NCI-H2107 treated with DMSO at 0.1 percent for 48 hours (cell line): ENCODE measurements at regions not wholly inside any gene's neighbourhood (a gene's known extent, or its start where the extent isn't known, plus 50 kb on each side); places are given as distances from the start of the nearest gene placed in this dataset.
A peak's percentile ranks its signal among the peaks of the same experiment; 100 is the strongest.

ENCODE experiments used
- DNase-seq: peaks from one replicate; lab custom pipeline; 2025; ENCODE audit not compliant: unreplicated experiment; lab: John Stamatoyannopoulos, UW

DNA sequence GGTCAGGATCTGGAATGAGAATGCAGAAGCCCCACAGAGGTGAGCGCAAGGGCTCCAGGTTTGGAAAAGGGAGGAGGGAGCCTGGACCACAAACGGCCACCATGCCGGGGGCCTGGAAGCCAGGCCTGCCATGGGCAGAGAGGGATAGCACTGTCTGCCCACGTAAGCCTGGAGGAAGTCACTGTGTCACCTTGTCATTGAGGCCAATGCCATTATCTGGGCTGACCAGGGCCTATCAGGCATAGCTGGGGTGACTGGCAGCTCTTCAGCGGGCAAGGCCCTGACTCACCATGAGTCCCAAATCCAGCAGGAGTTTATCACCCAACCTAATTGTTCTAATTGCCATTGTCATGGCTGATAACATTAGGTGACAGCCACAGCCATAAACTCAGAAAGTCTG, 84.6 kb downstream of the MATN1 start:
- no peak for DNase-seq

GRCh38 chr1:30638086-30638485, 85.3 kb downstream of the MATN1 start:
- no peak for DNase-seq

DNA sequence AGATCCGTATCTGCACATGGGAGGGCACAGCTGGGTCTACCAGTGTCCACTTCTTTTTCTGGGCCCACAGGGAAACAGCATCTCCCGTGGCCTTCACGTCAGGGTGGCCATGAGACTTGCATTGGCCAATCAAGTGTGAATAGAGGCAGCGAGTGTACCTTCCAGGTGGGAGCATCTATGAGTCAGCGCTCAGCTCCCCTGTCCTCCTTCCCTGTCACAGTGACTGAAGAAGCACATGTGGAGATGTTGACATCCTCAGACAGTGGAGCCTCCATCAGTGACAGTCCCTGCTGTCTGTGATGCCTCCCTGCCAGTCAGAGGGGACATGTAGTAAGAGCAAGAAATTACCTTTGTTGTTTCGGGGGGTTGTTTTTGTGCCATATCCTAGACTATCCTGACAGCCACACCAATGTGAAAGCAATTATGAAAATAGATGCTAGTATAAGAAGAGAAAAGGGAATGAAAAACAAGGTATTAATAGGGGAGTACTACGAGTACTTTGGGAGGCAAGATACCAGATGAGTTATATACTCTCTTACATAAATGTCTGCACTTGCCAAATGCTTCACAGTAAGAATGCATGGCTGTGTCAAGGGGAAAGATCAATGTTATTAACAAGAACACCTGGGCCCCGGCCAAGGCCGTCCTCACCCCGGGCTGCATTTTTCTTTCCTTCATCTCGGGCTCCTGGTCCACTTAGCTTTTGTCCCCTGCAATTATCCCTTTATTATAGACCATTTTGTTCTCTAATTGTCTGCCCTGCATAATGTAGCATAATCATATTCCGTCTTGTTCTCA, 86.0 kb downstream of the MATN1 start:
- peak; percentile 28 for DNase-seq

GRCh38 chr1:30636621-30637020, 86.8 kb downstream of the MATN1 start:
- DNase-seq, result no peak

- DNase-seq, result no peak
These were observed 87.9 kb downstream of the MATN1 start for GRCh38 chr1:30635391-30635975.

GRCh38 chr1:30634507-30634906, 88.9 kb downstream of the MATN1 start:
- DNase-seq, result no peak

DNA sequence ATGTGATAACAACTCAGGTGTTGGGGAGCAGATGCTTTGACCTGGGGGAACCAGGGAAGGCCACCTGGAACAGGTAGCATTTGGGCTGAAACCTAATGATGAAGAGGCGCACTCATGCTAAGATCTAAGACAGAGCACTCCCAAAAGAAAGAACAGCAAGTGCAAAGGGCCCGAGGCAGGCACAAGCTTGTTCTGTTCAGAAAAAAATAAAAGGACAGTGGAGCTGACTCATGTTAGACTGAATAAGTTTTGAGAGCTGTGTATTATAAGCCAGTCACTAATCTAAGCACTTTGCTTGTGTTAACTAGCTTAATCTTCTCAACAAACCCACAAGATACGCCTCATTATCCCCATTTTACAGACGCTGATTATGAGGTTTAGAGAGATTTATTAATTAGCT, 90.1 kb downstream of the MATN1 start:
- DNase-seq, result no peak

DNA sequence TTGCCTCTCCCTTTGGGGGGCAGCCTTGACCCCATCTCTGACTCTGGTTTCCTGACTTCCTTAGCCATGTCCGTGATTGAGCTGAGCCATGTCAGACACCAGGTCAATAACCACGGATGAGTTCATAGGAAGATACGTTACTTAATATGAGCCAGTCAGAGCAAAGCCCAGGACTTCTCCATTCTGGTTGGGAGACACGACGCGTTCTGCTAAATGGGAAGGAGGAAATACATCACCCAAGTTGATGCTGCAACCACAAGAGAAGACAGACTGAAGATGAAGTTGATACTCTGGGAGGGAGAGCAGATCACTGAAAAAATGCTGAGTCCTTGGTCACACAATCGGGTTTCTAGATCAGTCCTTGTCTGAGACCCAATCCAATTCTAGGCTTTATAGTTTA, 90.9 kb downstream of the MATN1 start:
- no peak for DNase-seq

- no peak for DNase-seq
These were observed 91.7 kb downstream of the MATN1 start for GRCh38 chr1:30631700-30632099.

GRCh38 chr1:30629501-30629900, 93.9 kb downstream of the MATN1 start:
- DNase-seq, result no peak

GRCh38 chr1:30627994-30628393, 95.4 kb downstream of the MATN1 start:
- no peak for DNase-seq

DNA sequence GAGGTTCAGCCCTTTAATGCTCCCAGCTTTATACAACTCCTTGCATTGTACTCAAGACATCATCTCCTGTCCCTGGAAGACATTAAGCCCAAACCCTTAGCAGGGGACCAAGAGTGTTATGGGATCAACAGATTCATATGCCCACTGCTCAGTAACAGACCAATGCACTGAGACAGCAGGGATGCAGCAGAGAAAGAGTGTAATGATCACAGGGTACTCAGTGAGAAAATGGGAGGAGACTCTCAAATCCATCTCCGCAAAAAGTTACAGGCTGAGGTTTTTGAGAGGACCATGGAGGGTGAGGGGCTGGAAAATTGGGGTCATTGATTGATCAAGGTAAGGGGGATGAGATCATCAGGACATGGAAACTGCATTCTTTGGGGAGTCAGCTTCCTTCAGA, 96.2 kb downstream of the MATN1 start:
- DNase-seq, result no peak

GRCh38 chr1:30623431-30623830, 100.0 kb downstream of the MATN1 start:
- no peak for DNase-seq

GRCh38 chr1:30619619-30620018, 103.8 kb downstream of the MATN1 start:
- DNase-seq, result no peak

DNA sequence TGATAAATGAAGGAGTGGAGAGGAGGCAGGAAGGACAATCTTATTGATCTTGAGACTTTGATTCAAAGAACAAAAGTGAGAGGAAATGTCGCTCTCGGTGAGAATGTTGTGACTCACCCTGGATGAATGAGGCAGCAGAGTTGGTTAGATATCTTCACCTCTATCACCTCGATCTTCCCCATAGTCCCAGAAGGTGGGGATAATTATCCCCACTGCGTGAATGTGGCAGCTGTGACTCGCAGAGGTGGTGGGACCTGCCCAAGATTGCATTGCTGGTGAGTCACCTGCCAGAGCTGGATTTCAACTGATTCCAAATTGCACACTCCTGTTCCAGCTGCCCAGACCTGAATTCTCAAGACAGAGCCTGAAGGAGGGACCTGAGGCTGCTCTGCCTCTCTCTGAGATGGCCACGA, 105.0 kb downstream of the MATN1 start:
- no peak for DNase-seq

DNA sequence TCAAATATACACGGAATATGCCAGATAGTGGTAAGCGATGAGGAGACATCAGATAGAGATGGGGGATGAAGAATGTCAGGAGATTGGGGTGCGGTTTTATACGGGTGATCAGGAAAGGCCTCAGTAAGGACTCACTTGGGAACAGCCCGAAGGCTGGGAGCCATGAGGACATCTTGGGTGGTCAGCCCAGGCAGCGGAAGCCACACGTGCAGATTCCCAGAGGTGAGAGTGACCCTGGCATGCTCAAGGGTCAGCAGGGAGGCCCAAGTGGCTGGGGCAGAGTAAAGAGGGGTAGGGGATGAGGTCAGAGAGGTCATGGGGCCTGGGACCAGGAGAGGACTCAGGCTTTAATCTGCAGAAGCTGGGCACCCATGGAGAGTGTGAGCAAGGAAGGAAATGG, 106.6 kb downstream of the MATN1 start:
- no peak for DNase-seq

DNA sequence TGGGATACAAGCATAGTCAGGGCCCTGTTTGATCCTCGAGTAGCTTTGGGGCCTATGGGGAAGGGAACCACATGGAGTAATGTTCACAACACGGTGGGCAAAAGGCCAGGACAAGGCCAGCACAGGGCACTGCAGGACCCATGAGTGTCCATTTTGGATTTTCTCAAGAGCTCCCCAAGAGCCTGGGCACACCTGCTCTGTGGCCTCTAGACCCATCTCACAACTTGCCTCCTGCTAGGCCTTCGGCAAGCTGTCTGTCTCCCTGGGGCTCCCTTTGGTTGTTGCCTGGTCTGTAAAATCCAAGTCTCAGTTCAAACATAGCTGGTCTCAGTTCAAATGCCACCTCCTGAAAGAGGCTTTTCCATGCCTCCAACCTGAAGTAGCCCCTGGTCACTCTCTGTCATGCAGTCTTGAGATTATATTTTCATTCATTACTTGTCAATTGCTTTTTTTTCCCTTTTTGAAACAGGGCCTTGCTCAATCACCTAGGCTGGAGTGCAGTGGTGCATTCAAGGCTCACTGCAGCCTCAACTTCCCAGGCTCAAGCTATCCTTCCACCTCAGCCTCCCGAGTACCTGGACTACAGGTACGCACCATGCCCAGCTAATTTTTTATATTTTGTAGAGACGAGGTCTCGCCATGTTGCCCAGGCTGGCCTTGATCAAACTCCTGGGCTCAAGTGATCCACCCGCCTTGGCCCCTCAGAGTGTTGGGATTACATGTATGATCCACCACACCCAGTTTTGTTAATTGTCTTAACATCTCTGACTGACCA, 107.4 kb downstream of the MATN1 start:
- no peak for DNase-seq

DNA sequence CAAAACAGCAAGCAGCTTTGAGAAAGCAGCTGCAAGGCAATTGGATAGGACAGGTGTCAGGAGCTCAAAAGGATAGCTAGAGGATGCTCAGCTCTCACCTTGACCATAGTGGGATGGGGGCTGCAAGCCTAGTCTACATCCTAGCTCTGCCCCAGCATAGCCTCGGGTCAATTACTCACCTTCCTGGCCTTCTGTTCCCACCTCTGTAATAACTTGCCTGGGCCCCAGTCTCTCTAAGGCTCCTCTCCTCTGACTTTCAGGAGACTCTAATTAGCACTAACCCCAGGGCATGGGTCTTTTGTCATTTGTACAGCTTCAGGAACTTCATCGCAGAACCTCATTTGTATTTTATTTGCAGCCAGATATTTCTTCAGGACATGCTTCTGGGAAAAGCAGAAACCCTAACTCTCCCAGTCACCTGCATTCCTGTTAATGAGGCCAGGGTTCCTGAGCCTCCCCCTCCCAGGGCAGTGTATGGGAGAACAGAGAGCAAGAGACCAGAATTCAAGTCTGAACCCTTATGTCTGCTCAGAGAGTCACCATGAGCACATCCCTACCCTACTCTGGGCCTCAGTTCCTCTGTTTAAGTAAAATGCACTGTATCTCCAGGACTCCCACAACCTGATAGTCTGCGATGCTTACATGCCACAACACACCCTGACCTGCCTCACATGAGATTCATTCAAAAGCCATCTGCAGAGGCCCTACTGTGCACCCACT, 108.1 kb downstream of the MATN1 start:
- DNase-seq, result no peak

DNA sequence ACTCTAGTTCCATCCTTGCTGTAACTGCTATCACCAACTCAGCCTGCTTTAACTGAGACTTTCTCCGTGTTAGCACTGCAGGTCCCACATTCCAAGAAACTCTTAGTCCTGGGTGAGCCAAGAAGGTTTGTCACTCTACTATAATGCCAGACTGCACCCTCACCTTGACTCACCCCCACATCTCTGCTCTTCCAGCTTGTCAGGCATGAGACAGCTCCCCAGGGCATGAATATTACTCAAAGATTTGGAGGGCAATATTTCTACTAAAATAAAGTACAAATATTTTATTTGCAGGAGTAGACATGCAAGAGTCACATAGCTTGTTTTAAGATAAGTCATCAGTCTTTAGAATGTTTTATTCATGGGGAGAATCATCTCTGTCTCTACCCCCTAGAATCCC, 110.2 kb downstream of the MATN1 start:
- no peak for DNase-seq

- no peak for DNase-seq
These were observed 110.8 kb downstream of the MATN1 start for GRCh38 chr1:30612536-30613065.

GRCh38 chr1:30611741-30612309, 111.6 kb downstream of the MATN1 start:
- no peak for DNase-seq
